IMR-90 (cell line): ENCODE measurements at regions not wholly inside any gene's neighbourhood (a gene's known extent, or its start where the extent isn't known, plus 50 kb on each side); places are given as distances from the start of the nearest gene placed in this dataset.

ENCODE experiments used
- ATAC-seq: fragments of 200-7000 bp; cut with Tn5 transposase; 2 replicates; pipeline ENCODE4 v1.9.1; 2020; ENCODE audit warnings: low read depth, mild to moderate bottlenecking, moderate library complexity
- BruUV-seq: library from RNA; stranded (reverse); fragments of 400-500 nt; replicated peaks from 2 replicates; lab custom pipeline; 2021; lab: Mats Ljungman, UMichigan
- CTCF ChIA-PET: fragments of 300-600 bp; formaldehyde crosslinking; extraction: SDS; loops from one replicate; lab custom pipeline; 2021; ENCODE audit warnings: antibody characterized with exemption; lab: Yijun Ruan, JAX
- POLR2A ChIA-PET: fragments of 300-600 bp; sonication (Branson Sonifier 250); formaldehyde crosslinking; loops from one replicate; lab custom pipeline; 2022; ENCODE audit warnings: antibody characterized with exemption; ENCODE audit not compliant: unreplicated experiment; lab: Charles Lee
- DNase-seq: peaks from one replicate; pipeline ENCODE4 v3.0.0; 2013
- H2AFZ ChIP-seq: replicated peaks from 2 replicates; pipeline ENCODE3; 2013; ENCODE audit warnings: low read length, mild to moderate bottlenecking; ENCODE audit not compliant: poor library complexity
- H2AK5ac ChIP-seq: 2 replicates; pipeline ENCODE4 v1.6.1; 2013; ENCODE audit warnings: low read depth, low read length, inconsistent platforms
- H2AK9ac ChIP-seq: replicated peaks from 2 replicates; pipeline ENCODE3; 2013; ENCODE audit warnings: mild to moderate bottlenecking, low read depth, low read length, moderate library complexity; ENCODE audit not compliant: poor library complexity
- H2BK120ac ChIP-seq: 2 replicates; pipeline ENCODE4 v1.6.1; 2013; ENCODE audit warnings: low read depth, low read length, inconsistent platforms
- H2BK15ac ChIP-seq: 3 replicates; pipeline ENCODE4 v1.6.1; 2013; ENCODE audit warnings: low read depth, low read length, inconsistent platforms
- H2BK20ac ChIP-seq: 2 replicates; pipeline ENCODE4 v1.6.1; 2013; ENCODE audit warnings: low read depth, mild to moderate bottlenecking, inconsistent platforms, low read length, moderate library complexity
- H2BK5ac ChIP-seq: 2 replicates; pipeline ENCODE4 v1.6.1; 2013; ENCODE audit warnings: mild to moderate bottlenecking, low read depth, low read length, inconsistent platforms; ENCODE audit not compliant: poor library complexity, severe bottlenecking
- H3K14ac ChIP-seq: replicated peaks from 2 replicates; pipeline ENCODE4 v1.6.1; 2013; ENCODE audit warnings: low read depth, low read length, inconsistent platforms
- H3K18ac ChIP-seq: 2 replicates; pipeline ENCODE4 v1.6.1; 2013; ENCODE audit warnings: low read depth, low read length, control low read depth
- H3K23ac ChIP-seq: 2 replicates; pipeline ENCODE4 v1.6.1; 2013; ENCODE audit warnings: low read depth, low read length, inconsistent platforms
- H3K27ac ChIP-seq: 2 replicates; pipeline ENCODE4 v1.5.1; 2013; ENCODE audit warnings: mild to moderate bottlenecking, control low read depth, low read length; ENCODE audit not compliant: insufficient read depth
- H3K27me3 ChIP-seq: 2 replicates; pipeline ENCODE4 v1.6.1; 2013; ENCODE audit warnings: low read length; ENCODE audit not compliant: control insufficient read depth, insufficient read depth
- H3K36me3 ChIP-seq: 2 replicates; pipeline ENCODE4 v1.6.1; 2013; ENCODE audit warnings: low read length, mixed read lengths; ENCODE audit not compliant: control insufficient read depth, insufficient read depth
- H3K4ac ChIP-seq: 2 replicates; pipeline ENCODE4 v1.6.1; 2013; ENCODE audit warnings: low read depth, low read length, inconsistent platforms
- H3K4me1 ChIP-seq: 2 replicates; pipeline ENCODE4 v1.6.1; 2013; ENCODE audit warnings: low read length, mixed read lengths; ENCODE audit not compliant: control insufficient read depth, insufficient read depth
- H3K4me2 ChIP-seq: 2 replicates; pipeline ENCODE4 v1.6.1; 2013; ENCODE audit warnings: low read depth, mild to moderate bottlenecking, control low read depth, low read length, moderate library complexity
- H3K4me3 ChIP-seq: 2 replicates; pipeline ENCODE4 v1.5.1; 2013; ENCODE audit warnings: low read depth, mild to moderate bottlenecking, control low read depth, low read length, moderate library complexity; ENCODE audit not compliant: insufficient read depth
- H3K56ac ChIP-seq: 2 replicates; pipeline ENCODE4 v1.6.1; 2013; ENCODE audit warnings: low read length, inconsistent platforms; ENCODE audit not compliant: insufficient read depth; ENCODE audit errors: extremely low read depth
- H3K79me1 ChIP-seq, 2 experiments: 2 replicates each; pipeline ENCODE4 v1.6.1; 2013; ENCODE audit warnings: low read length in 2 of 2, inconsistent platforms in 1 of 2, low read depth in 1 of 2
- H3K9ac ChIP-seq: 2 replicates; pipeline ENCODE4 v1.6.1; 2013; ENCODE audit warnings: low read depth, low read length, control low read depth
- H3K9me1 ChIP-seq: 2 replicates; pipeline ENCODE4 v1.6.1; 2013; ENCODE audit warnings: low read length, inconsistent platforms; ENCODE audit not compliant: insufficient read depth
- H3K9me3 ChIP-seq: 2 replicates; pipeline ENCODE4 v1.6.1; 2013; ENCODE audit warnings: low read length; ENCODE audit not compliant: control insufficient read depth, insufficient read depth
- H4K20me1 ChIP-seq: 2 replicates; pipeline ENCODE4 v1.6.1; 2013; ENCODE audit warnings: low read length, inconsistent platforms; ENCODE audit not compliant: insufficient read depth
- H4K5ac ChIP-seq: 2 replicates; pipeline ENCODE4 v1.6.1; 2013; ENCODE audit warnings: mild to moderate bottlenecking, low read depth, low read length, control low read depth
- H4K8ac ChIP-seq, 2 experiments: 2 replicates each; pipeline ENCODE4 v1.6.1; 2013; ENCODE audit warnings: low read depth in 2 of 2, low read length in 2 of 2, control low read depth in 1 of 2, inconsistent platforms in 1 of 2
- H4K91ac ChIP-seq: 2 replicates; pipeline ENCODE4 v1.6.1; 2013; ENCODE audit warnings: low read depth, low read length, inconsistent platforms; ENCODE audit not compliant: insufficient read depth
- BHLHE40 ChIP-seq: fragments of 150-350 bp; IDR thresholded peaks from 2 replicates; pipeline ENCODE4 v1.6.1; 2016; ENCODE audit warnings: mild to moderate bottlenecking, low read depth, low read length
- CEBPB ChIP-seq: IDR thresholded peaks from 2 replicates; pipeline ENCODE4 v1.6.1; 2012; ENCODE audit warnings: low read depth, low read length, improper control_type of control experiment
- CHD1 ChIP-seq: IDR thresholded peaks from 2 replicates; pipeline ENCODE4 v1.6.1; 2012; ENCODE audit warnings: low read depth, low read length, improper control_type of control experiment
- FOS ChIP-seq: fragments of 150-350 bp; IDR thresholded peaks from 2 replicates; pipeline ENCODE4 v1.6.1; 2016; ENCODE audit warnings: low read depth, low read length
- MAFK ChIP-seq: IDR thresholded peaks from 2 replicates; pipeline ENCODE4 v1.6.1; 2012; ENCODE audit warnings: low read depth, low read length, improper control_type of control experiment
- MAZ ChIP-seq: IDR thresholded peaks from 2 replicates; pipeline ENCODE4 v1.6.1; 2012; ENCODE audit warnings: low read depth, mild to moderate bottlenecking, low read length, improper control_type of control experiment, moderate library complexity, borderline replicate concordance
- MXI1 ChIP-seq: IDR thresholded peaks from 2 replicates; pipeline ENCODE4 v1.6.1; 2012; ENCODE audit warnings: low read depth, mild to moderate bottlenecking, low read length, moderate library complexity, borderline replicate concordance
- NFE2L2 ChIP-seq: fragments of 150-350 bp; IDR thresholded peaks from 2 replicates; pipeline ENCODE4 v1.6.1; 2016; ENCODE audit warnings: low read depth, mild to moderate bottlenecking, low read length
- POLR2A ChIP-seq: IDR thresholded peaks from 2 replicates; pipeline ENCODE4 v1.6.1; 2012; ENCODE audit warnings: mild to moderate bottlenecking, low read depth, low read length
- RAD21 ChIP-seq: IDR thresholded peaks from 2 replicates; pipeline ENCODE4 v1.6.1; 2012; ENCODE audit warnings: low read length, improper control_type of control experiment
- RCOR1 ChIP-seq: IDR thresholded peaks from 2 replicates; pipeline ENCODE4 v1.6.1; 2012; ENCODE audit warnings: mild to moderate bottlenecking, low read length, improper control_type of control experiment; ENCODE audit not compliant: insufficient replicate concordance
- RFX5 ChIP-seq: IDR thresholded peaks from 2 replicates; pipeline ENCODE4 v1.8.0; 2012; ENCODE audit warnings: low read depth, mild to moderate bottlenecking, low read length, moderate library complexity
- SMC3 ChIP-seq: fragments of 150-350 bp; IDR thresholded peaks from 2 replicates; pipeline ENCODE4 v1.6.1; 2016; ENCODE audit warnings: low read depth, mild to moderate bottlenecking, antibody characterized with exemption, low read length, moderate library complexity
- WGBS, 2 experiments: methylation state at CpG; one replicate each; pipeline versions ENCODE4 v1.1.5 to v1.1.7; 2013; ENCODE audit warnings: missing lambda C conversion rate in 2 of 2; ENCODE audit not compliant: insufficient read length in 1 of 2; ENCODE audit errors: extremely low coverage in 2 of 2; 5-methylcytosine and 5-hydroxymethylcytosine counted together
- dilution Hi-C: fragments of 300-500 bp; cut with HindIII; formaldehyde crosslinking; loops from one replicate; pipeline ENCODE4 v1.14.3; 2018; ENCODE audit warnings: low sequenced_read_pairs; ENCODE audit not compliant: unreplicated experiment
- in situ Hi-C: fragments of 300-500 bp; cut with MboI; formaldehyde crosslinking; loops from 3 replicates; pipeline ENCODE4 v1.14.3; 2019; ENCODE audit warnings: low sequenced_read_pairs, inconsistent platforms, mixed read lengths
- intact Hi-C: fragments of 100-400 bp; cut with micrococcal nuclease; formaldehyde crosslinking; loops from 2 replicates; pipeline ENCODE4 v1.10.0; 2022
- TF ChIP-seq, protein P1 (sequence below): fragments of 150-350 bp; IDR thresholded peaks from 2 replicates; pipeline ENCODE4 v1.6.1; 2016; ENCODE audit warnings: low read depth, mild to moderate bottlenecking, low read length, moderate library complexity, borderline replicate concordance
- TF ChIP-seq, protein P2 (sequence below): conservative IDR thresholded peaks from 2 replicates; pipeline ENCODE4 v1.5.1; 2012; ENCODE audit warnings: mild to moderate bottlenecking, low read depth, low read length, improper control_type of control experiment
- TF ChIP-seq, protein P3 (sequence below): fragments of 150-350 bp; IDR thresholded peaks from 2 replicates; pipeline ENCODE4 v1.6.1; 2017; ENCODE audit warnings: mild to moderate bottlenecking, antibody characterized with exemption, low read length, low read depth

DNA sequence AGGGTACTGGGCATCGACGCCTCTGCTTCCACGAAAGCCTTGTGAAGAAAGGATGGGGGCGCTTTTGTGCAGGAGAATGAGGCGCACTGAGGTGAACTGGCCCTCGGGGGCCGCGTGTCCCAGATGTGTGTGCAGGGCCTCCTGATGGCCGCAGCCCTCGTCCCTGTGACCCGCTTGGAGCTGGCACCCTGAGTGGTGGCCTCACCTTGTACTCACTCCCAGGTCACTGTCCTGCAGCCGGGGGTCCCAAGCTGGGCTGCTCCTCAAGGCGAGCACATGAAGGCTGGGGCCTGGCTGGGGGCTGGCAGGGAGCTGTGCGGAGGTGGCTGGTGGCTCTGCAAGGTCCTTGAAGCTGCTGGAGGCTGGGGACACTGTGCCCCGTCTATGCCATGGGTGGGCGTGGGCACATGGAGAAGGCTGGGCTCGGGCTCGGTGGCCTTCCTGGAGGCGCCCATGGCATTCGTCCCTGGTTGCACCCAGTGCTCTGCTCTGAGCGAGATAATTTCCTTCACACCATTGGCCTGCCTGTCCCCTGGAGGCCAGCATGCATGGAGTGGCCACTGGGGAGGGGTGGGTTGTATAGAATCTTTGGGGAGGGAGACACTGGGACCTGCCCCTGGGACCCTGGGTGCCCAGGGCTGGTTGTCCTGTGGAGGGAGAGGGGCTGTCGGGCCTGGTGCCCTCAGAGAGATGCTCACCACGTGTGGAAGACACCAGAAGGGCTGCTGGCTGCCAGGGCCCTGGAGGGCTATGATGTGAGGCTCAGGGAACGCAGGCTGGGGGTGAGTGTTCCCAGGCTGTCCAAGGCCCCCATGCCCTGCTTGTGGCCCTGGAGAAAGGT, 79.3 kb downstream of the TMEM121 start:
- H3K14ac ChIP-seq: no peak overlapping the region
- TF ChIP-seq, protein P1, sequence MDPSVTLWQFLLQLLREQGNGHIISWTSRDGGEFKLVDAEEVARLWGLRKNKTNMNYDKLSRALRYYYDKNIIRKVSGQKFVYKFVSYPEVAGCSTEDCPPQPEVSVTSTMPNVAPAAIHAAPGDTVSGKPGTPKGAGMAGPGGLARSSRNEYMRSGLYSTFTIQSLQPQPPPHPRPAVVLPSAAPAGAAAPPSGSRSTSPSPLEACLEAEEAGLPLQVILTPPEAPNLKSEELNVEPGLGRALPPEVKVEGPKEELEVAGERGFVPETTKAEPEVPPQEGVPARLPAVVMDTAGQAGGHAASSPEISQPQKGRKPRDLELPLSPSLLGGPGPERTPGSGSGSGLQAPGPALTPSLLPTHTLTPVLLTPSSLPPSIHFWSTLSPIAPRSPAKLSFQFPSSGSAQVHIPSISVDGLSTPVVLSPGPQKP: no peak
- TF ChIP-seq CHD1 (no peak), RAD21 (no peak), SMC3 (no peak), POLR2A (no peak), RFX5 (no peak), MXI1 (no peak), BHLHE40 (no peak), FOS (no peak), MAFK (no peak), CEBPB (no peak), RCOR1 (no peak), NFE2L2 (no peak), MAZ (no peak)
- TF ChIP-seq, protein P2, sequence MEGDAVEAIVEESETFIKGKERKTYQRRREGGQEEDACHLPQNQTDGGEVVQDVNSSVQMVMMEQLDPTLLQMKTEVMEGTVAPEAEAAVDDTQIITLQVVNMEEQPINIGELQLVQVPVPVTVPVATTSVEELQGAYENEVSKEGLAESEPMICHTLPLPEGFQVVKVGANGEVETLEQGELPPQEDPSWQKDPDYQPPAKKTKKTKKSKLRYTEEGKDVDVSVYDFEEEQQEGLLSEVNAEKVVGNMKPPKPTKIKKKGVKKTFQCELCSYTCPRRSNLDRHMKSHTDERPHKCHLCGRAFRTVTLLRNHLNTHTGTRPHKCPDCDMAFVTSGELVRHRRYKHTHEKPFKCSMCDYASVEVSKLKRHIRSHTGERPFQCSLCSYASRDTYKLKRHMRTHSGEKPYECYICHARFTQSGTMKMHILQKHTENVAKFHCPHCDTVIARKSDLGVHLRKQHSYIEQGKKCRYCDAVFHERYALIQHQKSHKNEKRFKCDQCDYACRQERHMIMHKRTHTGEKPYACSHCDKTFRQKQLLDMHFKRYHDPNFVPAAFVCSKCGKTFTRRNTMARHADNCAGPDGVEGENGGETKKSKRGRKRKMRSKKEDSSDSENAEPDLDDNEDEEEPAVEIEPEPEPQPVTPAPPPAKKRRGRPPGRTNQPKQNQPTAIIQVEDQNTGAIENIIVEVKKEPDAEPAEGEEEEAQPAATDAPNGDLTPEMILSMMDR: no peak
- TF ChIP-seq, protein P3, sequence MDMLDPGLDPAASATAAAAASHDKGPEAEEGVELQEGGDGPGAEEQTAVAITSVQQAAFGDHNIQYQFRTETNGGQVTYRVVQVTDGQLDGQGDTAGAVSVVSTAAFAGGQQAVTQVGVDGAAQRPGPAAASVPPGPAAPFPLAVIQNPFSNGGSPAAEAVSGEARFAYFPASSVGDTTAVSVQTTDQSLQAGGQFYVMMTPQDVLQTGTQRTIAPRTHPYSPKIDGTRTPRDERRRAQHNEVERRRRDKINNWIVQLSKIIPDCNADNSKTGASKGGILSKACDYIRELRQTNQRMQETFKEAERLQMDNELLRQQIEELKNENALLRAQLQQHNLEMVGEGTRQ: no peak
- H3K36me3 ChIP-seq: no peaks in the 10 kb centered on the region
- ChIA-PET POLR2A (no interaction called here), CTCF (no interaction called here)
- no peaks in the 10 kb centered on the region for H3K4me1 ChIP-seq
- H2BK5ac ChIP-seq: no peak overlapping the region
- H3K9ac ChIP-seq: no peak overlapping the region
- in situ Hi-C loops: no loop called here
- no peak for ATAC-seq
- H4K5ac ChIP-seq: no peak overlapping the region
- intact Hi-C loops: no loop called here
- H4K20me1 ChIP-seq: no peaks in the 10 kb centered on the region
- H2AK5ac ChIP-seq: no peak overlapping the region
- no peak overlapping the region for H4K91ac ChIP-seq
- no peak overlapping the region for H3K18ac ChIP-seq
- H3K4ac ChIP-seq: no peak overlapping the region
- no peak overlapping the region for H2AK9ac ChIP-seq
- H3K4me2 ChIP-seq: no peak overlapping the region
- no peak overlapping the region for H4K8ac ChIP-seq
- no TSS peak for BruUV-seq
- no peak overlapping the region for H2AFZ ChIP-seq
- H3K23ac ChIP-seq: no peak overlapping the region
- H3K9me1 ChIP-seq: no peaks in the 10 kb centered on the region
- H2BK120ac ChIP-seq: no peak overlapping the region
- no peaks in the 10 kb centered on the region for H3K27me3 ChIP-seq
- WGBS, 2 experiments: 58% methylated on average over 4 of the region's 24 CpGs; no CpG with 5 or more reads in 1 of the 2 experiments
- peaks cover 36% of the 10 kb centered on the region for H3K9me3 ChIP-seq
- H3K27ac ChIP-seq: no peak overlapping the region
- no peak overlapping the region for H2BK20ac ChIP-seq
- no peak overlapping the region for H3K56ac ChIP-seq
- dilution Hi-C loops: no loop called here
- no peak overlapping the region for H2BK15ac ChIP-seq
- no peaks in the 10 kb centered on the region for H3K79me1 ChIP-seq
- no peak for DNase-seq
- no peak overlapping the region for H3K4me3 ChIP-seq
